K562 (cell line): ENCODE measurements at regions not wholly inside any gene's neighbourhood (a gene's known extent, or its start where the extent isn't known, plus 50 kb on each side); places are given as distances from the start of the nearest gene placed in this dataset.

Experiments used
- ATAC-seq: fragments of 200-7000 bp; cut with Tn5 transposase; 3 replicates; pipeline ENCODE4 v1.9.1; 2020; ENCODE audit warnings: moderate library complexity
- BruUV-seq: library from RNA; stranded (reverse); fragments of 400-500 nt; replicated peaks from 2 replicates; lab custom pipeline; 2021; lab: Mats Ljungman, UMichigan
- CTCF ChIA-PET: fragments of 300-600 bp; formaldehyde crosslinking; extraction: SDS; loops from one replicate; lab custom pipeline; 2021; ENCODE audit warnings: low intra/inter-chr PET ratio; lab: Yijun Ruan, JAX
- POLR2A ChIA-PET: fragments of 300-600, 350-650 bp; sonication (Branson Sonifier 250); formaldehyde crosslinking; extraction: SDS; loops from one replicate; lab custom pipeline; 2021; ENCODE audit warnings: antibody characterized with exemption, inconsistent platforms; lab: Yijun Ruan, JAX
- DNase-seq, 4 experiments: peaks; one replicate each; pipeline versions ENCODE4 v3.0.0 to v3.0.0-alpha.2; 2011 to 2018; ENCODE audit warnings: low spot score in 3 of 4, mixed read lengths in 3 of 4; ENCODE audit errors: extremely low read depth in 1 of 4
- FAIRE-seq: peaks from 2 replicates; lab custom pipeline; 2011; peaks lifted over from hg19 to GRCh38; lab: Jason Lieb, UNC
- H2AFZ ChIP-seq: 2 replicates; pipeline ENCODE4 v1.6.0; 2011; ENCODE audit warnings: low read depth, low read length, control low read depth, inconsistent platforms
- H3K27ac ChIP-seq: fragments of 200-600 bp; 3 replicates; pipeline ENCODE4 v1.8.0; 2011; ENCODE audit warnings: low read depth, mild to moderate bottlenecking, control low read depth, inconsistent platforms, low read length, moderate library complexity, mixed read lengths; ENCODE audit errors: extremely low read depth
- H3K27me3 ChIP-seq, 2 experiments: fragments of 300-600 bp in 1 of 2; 2 replicates in 1 of 2; 3 replicates in 1 of 2; pipeline versions ENCODE4 v1.6.0 to v1.8.0; 2011; ENCODE audit warnings: inconsistent platforms in 2 of 2, low read length in 2 of 2, mild to moderate bottlenecking in 1 of 2, mixed read lengths in 1 of 2, moderate library complexity in 1 of 2; ENCODE audit not compliant: control insufficient read depth in 2 of 2, insufficient read depth in 2 of 2
- H3K36me3 ChIP-seq: fragments of 300-600 bp; 3 replicates; pipeline ENCODE4 v1.8.0; 2011; ENCODE audit warnings: mild to moderate bottlenecking, low read length, inconsistent platforms; ENCODE audit not compliant: control insufficient read depth, insufficient read depth
- H3K4me1 ChIP-seq, 2 experiments: fragments of 200-600 bp in 1 of 2; replicated peaks in 1 of 2; 2 replicates in 1 of 2; 3 replicates in 1 of 2; pipeline versions ENCODE4 v1.5.1 to v1.8.0; 2011; ENCODE audit warnings: inconsistent platforms in 2 of 2, low read length in 2 of 2, mild to moderate bottlenecking in 1 of 2, mixed read lengths in 1 of 2, moderate library complexity in 1 of 2; ENCODE audit not compliant: control insufficient read depth in 2 of 2, insufficient read depth in 2 of 2
- H3K4me2 ChIP-seq: 2 replicates; pipeline ENCODE4 v1.6.1; 2011; ENCODE audit warnings: low read length, control low read depth, inconsistent platforms, mixed read lengths; ENCODE audit not compliant: insufficient read depth
- H3K4me3 ChIP-seq: fragments of 200-600 bp; sonication (generic), shearing (Covaris generic); 2 replicates; pipeline ENCODE4 v1.5.1; 2016; ENCODE audit warnings: control low read depth, inconsistent platforms
- H3K79me2 ChIP-seq: fragments of 200-600 bp; 3 replicates; pipeline ENCODE4 v1.8.0; 2011; ENCODE audit warnings: low read length, inconsistent platforms; ENCODE audit not compliant: control insufficient read depth, insufficient read depth
- H3K9ac ChIP-seq, 2 experiments: 2 replicates each; pipeline versions ENCODE4 v1.6.0 to v1.6.1; 2011; ENCODE audit warnings: low read depth in 2 of 2, low read length in 2 of 2, control low read depth in 1 of 2, inconsistent platforms in 1 of 2, mild to moderate bottlenecking in 1 of 2, mixed read lengths in 1 of 2; ENCODE audit not compliant: insufficient read depth in 1 of 2
- H3K9me1 ChIP-seq: one replicate; pipeline ENCODE4 v1.6.0; 2011; ENCODE audit warnings: inconsistent platforms, mild to moderate bottlenecking, low read length, moderate library complexity; ENCODE audit not compliant: control insufficient read depth, insufficient read depth
- H3K9me3 ChIP-seq: replicated peaks from 2 replicates; pipeline ENCODE4 v1.5.1; 2011; ENCODE audit warnings: low read depth, low read length, inconsistent platforms; ENCODE audit not compliant: control insufficient read depth, insufficient read depth
- H4K20me1 ChIP-seq: replicated peaks from 2 replicates; pipeline ENCODE4 v1.6.1; 2011; ENCODE audit warnings: low read length, inconsistent platforms, mixed read lengths; ENCODE audit not compliant: control insufficient read depth, insufficient read depth
- MXI1 ChIP-seq: IDR thresholded peaks from 2 replicates; pipeline ENCODE4 v1.6.1; 2011; ENCODE audit warnings: low read depth, mild to moderate bottlenecking, improper control_type of control experiment, low read length
- TOE1 ChIP-seq, 2 experiments: fragments of 450-650 bp in 1 of 2; sonication (generic) in 1 of 2; formaldehyde crosslinking in 1 of 2; IDR thresholded peaks; 2 replicates each; pipeline versions ENCODE4 v1.7.1 to v1.8.0; 2016 to 2022; ENCODE audit warnings: borderline replicate concordance in 2 of 2, mild to moderate bottlenecking in 2 of 2, antibody characterized with exemption in 1 of 2, inconsistent platforms in 1 of 2, low read depth in 1 of 2, missing genetic modification reagents in 1 of 2, moderate library complexity in 1 of 2
- YBX1 ChIP-seq: fragments of 450-650 bp; IDR thresholded peaks from 2 replicates; pipeline ENCODE4 v1.7.1; 2016; ENCODE audit warnings: mild to moderate bottlenecking
- WGBS: fragments of 100-300 bp; shearing (Covaris generic); methylation state at CpG from one replicate; pipeline ENCODE4 v1.1.6; 2016; ENCODE audit warnings: low coverage, mixed read lengths; ENCODE audit not compliant: insufficient coverage; ENCODE audit errors: missing lambda C conversion rate; 5-methylcytosine and 5-hydroxymethylcytosine counted together
- in situ Hi-C: fragments of 300-500 bp; cut with MboI; formaldehyde crosslinking; loops from 4 replicates; pipeline ENCODE4 v1.15.0; 2018; ENCODE audit warnings: inconsistent platforms, mixed read lengths
- intact Hi-C: fragments of 100-400 bp; cut with micrococcal nuclease; formaldehyde crosslinking; loops from 2 replicates; pipeline ENCODE4 v1.14.2; 2022
- TF ChIP-seq, protein P1 (sequence below): fragments of 250-450 bp; sonication (Bioruptor Pico); IDR thresholded peaks from 2 replicates; pipeline ENCODE4 v1.8.0; 2021; ENCODE audit warnings: mild to moderate bottlenecking, moderate library complexity
- TF ChIP-seq, protein P2 (sequence below): fragments of 450-650 bp; formaldehyde crosslinking; IDR thresholded peaks from 2 replicates; pipeline ENCODE4 v1.4.0; 2020; ENCODE audit warnings: mild to moderate bottlenecking

DNA sequence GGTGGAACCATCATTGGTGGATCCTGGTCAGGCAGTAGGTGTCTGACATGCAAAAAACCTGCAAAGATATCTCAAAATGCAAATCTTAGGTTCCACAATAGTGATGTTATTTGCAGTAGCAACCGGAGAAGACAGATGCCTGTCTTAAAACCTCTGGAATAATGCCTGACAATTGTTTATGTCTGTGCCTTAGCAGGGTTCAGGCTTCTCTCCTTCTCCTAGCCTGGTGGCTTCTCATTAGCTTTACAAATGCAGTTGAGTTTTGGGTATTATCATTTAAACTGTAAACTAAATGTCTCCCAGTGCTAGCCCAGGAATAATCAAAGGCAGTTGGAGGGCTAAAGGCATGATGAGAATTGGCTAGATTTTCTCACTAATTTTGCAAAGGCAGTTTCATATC, 146.3 kb upstream of the NRG3 start:
- WGBS: 5% methylated on average over 1 of the region's 1 CpG
- H3K9ac ChIP-seq: no peak overlapping the region
- ChIA-PET CTCF (no interaction called here), POLR2A (no interaction called here)
- H3K79me2 ChIP-seq: no peaks in the 10 kb centered on the region
- H3K4me2 ChIP-seq: no peak overlapping the region
- no peaks in the 10 kb centered on the region for H3K36me3 ChIP-seq
- in situ Hi-C loops: no loop called here
- DNase-seq: no peak
- no peak for FAIRE-seq
- no peak overlapping the region for H2AFZ ChIP-seq
- no peaks in the 10 kb centered on the region for H3K9me3 ChIP-seq
- no peaks in the 10 kb centered on the region for H3K27me3 ChIP-seq
- no TSS peak for BruUV-seq
- no peaks in the 10 kb centered on the region for H4K20me1 ChIP-seq
- intact Hi-C loops: no loop called here
- no peak overlapping the region for H3K27ac ChIP-seq
- no peak for ATAC-seq
- H3K4me3 ChIP-seq: no peak overlapping the region
- H3K9me1 ChIP-seq: no peaks in the 10 kb centered on the region
- TF ChIP-seq, protein P1, sequence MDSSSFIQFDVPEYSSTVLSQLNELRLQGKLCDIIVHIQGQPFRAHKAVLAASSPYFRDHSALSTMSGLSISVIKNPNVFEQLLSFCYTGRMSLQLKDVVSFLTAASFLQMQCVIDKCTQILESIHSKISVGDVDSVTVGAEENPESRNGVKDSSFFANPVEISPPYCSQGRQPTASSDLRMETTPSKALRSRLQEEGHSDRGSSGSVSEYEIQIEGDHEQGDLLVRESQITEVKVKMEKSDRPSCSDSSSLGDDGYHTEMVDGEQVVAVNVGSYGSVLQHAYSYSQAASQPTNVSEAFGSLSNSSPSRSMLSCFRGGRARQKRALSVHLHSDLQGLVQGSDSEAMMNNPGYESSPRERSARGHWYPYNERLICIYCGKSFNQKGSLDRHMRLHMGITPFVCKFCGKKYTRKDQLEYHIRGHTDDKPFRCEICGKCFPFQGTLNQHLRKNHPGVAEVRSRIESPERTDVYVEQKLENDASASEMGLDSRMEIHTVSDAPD (CRISPR knock-in tag): no peak
- no peak for TF ChIP-seq MXI1
- TF ChIP-seq YBX1: no peak
- TF ChIP-seq, protein P2, sequence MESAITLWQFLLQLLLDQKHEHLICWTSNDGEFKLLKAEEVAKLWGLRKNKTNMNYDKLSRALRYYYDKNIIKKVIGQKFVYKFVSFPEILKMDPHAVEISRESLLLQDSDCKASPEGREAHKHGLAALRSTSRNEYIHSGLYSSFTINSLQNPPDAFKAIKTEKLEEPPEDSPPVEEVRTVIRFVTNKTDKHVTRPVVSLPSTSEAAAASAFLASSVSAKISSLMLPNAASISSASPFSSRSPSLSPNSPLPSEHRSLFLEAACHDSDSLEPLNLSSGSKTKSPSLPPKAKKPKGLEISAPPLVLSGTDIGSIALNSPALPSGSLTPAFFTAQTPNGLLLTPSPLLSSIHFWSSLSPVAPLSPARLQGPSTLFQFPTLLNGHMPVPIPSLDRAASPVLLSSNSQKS (CRISPR knock-in tag): no peak
- TF ChIP-seq TOE1 (IDR thresholded peaks at IDR 0.05; ENCODE audit: borderline replicate concordance): no peak
- TF ChIP-seq TOE1 (CRISPR knock-in tag; IDR thresholded peaks at IDR 0.05; ENCODE audit: borderline replicate concordance, low read depth): no peak
- H3K4me1 ChIP-seq: no peaks in the 10 kb centered on the region
